ENCODE measurements at regions not wholly inside any gene's neighbourhood (a gene's known extent, or its start where the extent isn't known, plus 50 kb on each side); places are given as distances from the start of the nearest gene placed in this dataset.
"Not testable (repeated sequence)": the region's sequence is repeated elsewhere in the genome, so short reads cannot be mapped to it uniquely, and the experiment has no call there.

- H3K79me2 ChIP-seq (ENCODE audit: insufficient read depth, low read length): no peaks in the 10 kb centered on the region
- H3K36me3 ChIP-seq (ENCODE audit: insufficient read depth, low read length): no peaks in the 10 kb centered on the region
- no peaks in the 10 kb centered on the region; the same call in 1 of the 2 replicates for H4K20me1 ChIP-seq (ENCODE audit: insufficient read depth, low read length)
- H3K9me3 ChIP-seq (ENCODE audit: low read length): no peaks in the 10 kb centered on the region
- H3K9ac ChIP-seq (ENCODE audit: low read length): no peak overlapping the region
- H3K4me2 ChIP-seq (ENCODE audit: low read length): no peak overlapping the region
- H3K9me2 ChIP-seq (ENCODE audit: low read depth, low read length): no peaks in the 10 kb centered on the region
- H3K27ac ChIP-seq (ENCODE audit: low read depth, low read length, poor library complexity, severe bottlenecking): no peak overlapping the region
- no peak for TF ChIP-seq CTCF (IDR thresholded peaks at IDR 0.05; ENCODE audit: low read length)
- TF ChIP-seq EZH2 (IDR thresholded peaks at IDR 0.05; ENCODE audit: borderline replicate concordance, low read length): no peak
- no peaks in the 10 kb centered on the region for H3K27me3 ChIP-seq (ENCODE audit: insufficient read depth, low read length)
- no peaks in the 10 kb centered on the region for H3F3A ChIP-seq (ENCODE audit: insufficient read depth, low read length)
- H3K4me3 ChIP-seq (ENCODE audit: low read depth, low read length, poor library complexity, severe bottlenecking): no peak overlapping the region
- no peaks in the 10 kb centered on the region for H3K4me1 ChIP-seq (ENCODE audit: insufficient read depth, low read length, severe bottlenecking)
- no peak overlapping the region for H2AFZ ChIP-seq (ENCODE audit: low read length)
Observed at GRCh38 chr14:48615618-48616017, 940.2 kb upstream of the MDGA2 start.

- no peaks in the 10 kb centered on the region for H3K27me3 ChIP-seq (ENCODE audit: insufficient read depth, low read length)
- no peaks in the 10 kb centered on the region for H3K79me2 ChIP-seq (ENCODE audit: insufficient read depth, low read length)
- no peaks in the 10 kb centered on the region for H3K4me1 ChIP-seq (ENCODE audit: insufficient read depth, low read length, severe bottlenecking)
- H3K4me2 ChIP-seq (ENCODE audit: low read length): no peak overlapping the region
- H3K36me3 ChIP-seq (ENCODE audit: insufficient read depth, low read length): no peaks in the 10 kb centered on the region
- no peak for TF ChIP-seq EZH2 (IDR thresholded peaks at IDR 0.05; ENCODE audit: borderline replicate concordance, low read length)
- TF ChIP-seq CTCF (IDR thresholded peaks at IDR 0.05; ENCODE audit: low read length): no peak
- no peak overlapping the region for H2AFZ ChIP-seq (ENCODE audit: low read length)
- no peaks in the 10 kb centered on the region for H3K9me2 ChIP-seq (ENCODE audit: low read depth, low read length)
- no peak overlapping the region for H3K4me3 ChIP-seq (ENCODE audit: low read depth, low read length, poor library complexity, severe bottlenecking)
- H3F3A ChIP-seq (ENCODE audit: insufficient read depth, low read length): no peaks in the 10 kb centered on the region
- H4K20me1 ChIP-seq (ENCODE audit: insufficient read depth, low read length): no peaks in the 10 kb centered on the region
- no peak overlapping the region for H3K9ac ChIP-seq (ENCODE audit: low read length)
- no peaks in the 10 kb centered on the region for H3K9me3 ChIP-seq (ENCODE audit: low read length)
- H3K27ac ChIP-seq (ENCODE audit: low read depth, low read length, poor library complexity, severe bottlenecking): no peak overlapping the region
Observed at GRCh38 chr14:48614003-48614402, 938.6 kb upstream of the MDGA2 start.

- H3K36me3 ChIP-seq (ENCODE audit: insufficient read depth, low read length); H3K27ac ChIP-seq (ENCODE audit: low read depth, low read length, poor library complexity, severe bottlenecking); H3K9me2 ChIP-seq (ENCODE audit: low read depth, low read length); H3K4me2 ChIP-seq (ENCODE audit: low read length); H3K9me3 ChIP-seq (ENCODE audit: low read length); H3K4me1 ChIP-seq (ENCODE audit: insufficient read depth, low read length, severe bottlenecking); H3K27me3 ChIP-seq (ENCODE audit: insufficient read depth, low read length); H2AFZ ChIP-seq (ENCODE audit: low read length); H3K4me3 ChIP-seq (ENCODE audit: low read depth, low read length, poor library complexity, severe bottlenecking); H3F3A ChIP-seq (ENCODE audit: insufficient read depth, low read length); H3K79me2 ChIP-seq (ENCODE audit: insufficient read depth, low read length); H3K9ac ChIP-seq (ENCODE audit: low read length); H4K20me1 ChIP-seq (ENCODE audit: insufficient read depth, low read length): not testable (repeated sequence)
Observed at GRCh38 chr14:48606960-48607359, 931.6 kb upstream of the MDGA2 start.

- H3K36me3 ChIP-seq (ENCODE audit: insufficient read depth, low read length): no peaks in the 10 kb centered on the region
- no peaks in the 10 kb centered on the region for H3F3A ChIP-seq (ENCODE audit: insufficient read depth, low read length)
- H3K9me2 ChIP-seq (ENCODE audit: low read depth, low read length): no peaks in the 10 kb centered on the region
- TF ChIP-seq CTCF (IDR thresholded peaks at IDR 0.05; ENCODE audit: low read length): no peak
- TF ChIP-seq EZH2 (IDR thresholded peaks at IDR 0.05; ENCODE audit: borderline replicate concordance, low read length): no peak
- no peak overlapping the region for H2AFZ ChIP-seq (ENCODE audit: low read length)
- H3K4me3 ChIP-seq (ENCODE audit: low read depth, low read length, poor library complexity, severe bottlenecking): no peak overlapping the region
- H3K4me2 ChIP-seq (ENCODE audit: low read length): no peak overlapping the region
- H3K27ac ChIP-seq (ENCODE audit: low read depth, low read length, poor library complexity, severe bottlenecking): no peak overlapping the region
- no peak overlapping the region for H3K9ac ChIP-seq (ENCODE audit: low read length)
- H3K9me3 ChIP-seq (ENCODE audit: low read length): no peaks in the 10 kb centered on the region
- no peaks in the 10 kb centered on the region for H3K4me1 ChIP-seq (ENCODE audit: insufficient read depth, low read length, severe bottlenecking)
- H3K27me3 ChIP-seq (ENCODE audit: insufficient read depth, low read length): no peaks in the 10 kb centered on the region
- no peaks in the 10 kb centered on the region for H4K20me1 ChIP-seq (ENCODE audit: insufficient read depth, low read length)
- H3K79me2 ChIP-seq (ENCODE audit: insufficient read depth, low read length): no peaks in the 10 kb centered on the region
Observed at GRCh38 chr14:48598458-48598857, 923.1 kb upstream of the MDGA2 start.
